NCI-H1417 treated with DMSO at 0.1 percent for 48 hours (cell line): ENCODE measurements at regions not wholly inside any gene's neighbourhood (a gene's known extent, or its start where the extent isn't known, plus 50 kb on each side); places are given as distances from the start of the nearest gene placed in this dataset.

Experiments used
- DNase-seq: peaks from one replicate; lab custom pipeline; 2025; lab: John Stamatoyannopoulos, UW

DNA sequence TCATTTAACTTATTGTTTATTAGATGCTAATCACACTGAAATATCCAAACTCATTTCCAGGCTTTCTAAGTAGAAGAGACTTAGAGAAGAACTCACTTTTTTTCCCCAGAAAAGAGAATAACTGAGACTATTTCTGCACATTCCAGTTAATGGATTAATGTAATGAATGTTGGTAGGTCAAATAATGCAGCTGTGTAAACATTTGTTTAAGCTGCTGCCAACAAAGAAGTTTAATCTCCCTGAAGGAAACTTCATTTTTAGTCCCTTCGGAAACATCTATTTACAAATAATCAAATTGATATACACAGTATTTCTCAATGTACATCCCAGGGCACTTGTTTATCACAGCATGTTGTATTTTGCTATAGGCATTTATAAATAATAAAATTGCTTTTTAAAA lies 126.9 kb downstream of the KCNS3 start:
- DNase-seq, result no peak

DNA sequence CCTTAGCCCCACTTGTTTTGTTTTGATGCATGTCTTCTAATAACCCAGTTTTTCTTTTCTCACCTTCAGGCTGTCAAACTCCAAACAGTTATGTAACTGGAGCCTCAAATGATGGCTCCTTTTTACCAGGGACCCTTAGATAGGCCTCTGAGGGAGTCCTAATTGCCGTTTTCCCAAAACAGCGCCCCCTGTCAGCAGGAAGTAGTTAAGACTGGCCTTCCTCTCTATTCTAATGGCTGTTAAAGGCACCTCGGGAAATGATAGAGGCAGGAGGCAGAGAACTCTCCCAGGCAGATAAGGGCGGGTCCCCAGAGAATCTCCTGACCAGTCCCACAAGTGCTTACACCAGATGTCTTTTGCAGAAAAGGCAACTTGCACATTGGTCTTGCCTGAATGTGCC lies 123.2 kb downstream of the KCNS3 start:
- no peak for DNase-seq

DNA sequence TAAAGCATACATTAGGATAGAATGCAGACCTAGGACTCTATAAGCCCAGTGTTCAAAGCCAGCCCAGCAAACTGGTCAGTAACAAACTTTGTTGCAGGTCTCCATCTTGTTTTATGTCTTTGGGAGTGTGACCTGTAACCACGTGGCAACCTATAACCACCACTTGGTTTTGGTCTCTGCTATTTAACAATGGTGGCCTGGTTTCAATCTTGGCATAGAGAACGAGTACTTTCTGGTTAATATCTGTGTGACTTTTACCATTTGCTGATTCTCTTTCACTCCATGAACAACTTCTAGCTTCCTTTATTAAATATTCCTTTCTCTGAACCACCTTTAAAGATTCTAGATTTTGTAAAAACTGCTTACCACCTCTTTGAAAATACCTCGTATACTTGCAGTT lies 118.5 kb downstream of the KCNS3 start:
- DNase-seq, result no peak

DNA sequence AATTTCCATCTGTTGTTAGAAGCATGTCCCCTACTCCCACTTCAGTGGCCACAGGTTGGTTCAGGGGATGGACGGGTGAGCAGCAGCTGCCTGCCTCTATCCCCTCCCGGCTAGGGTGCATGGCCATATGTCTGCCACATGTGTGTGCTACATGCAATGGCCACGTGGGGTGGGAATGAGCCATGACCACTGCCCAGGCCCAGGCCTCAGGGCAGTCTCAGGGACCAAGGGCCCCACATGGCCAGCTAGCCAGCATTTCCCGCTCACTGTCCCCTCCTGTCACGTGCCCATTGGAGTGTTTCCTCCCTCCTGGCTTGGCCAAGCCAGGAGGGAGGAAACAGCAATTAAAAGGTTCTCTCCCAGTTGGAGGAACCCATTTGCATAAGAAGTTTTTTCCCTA lies 117.1 kb downstream of the KCNS3 start:
- no peak for DNase-seq
